ENCODE measurements at regions not wholly inside any gene's neighbourhood (a gene's known extent, or its start where the extent isn't known, plus 50 kb on each side); places are given as distances from the start of the nearest gene placed in this dataset.
"Not testable (repeated sequence)": the region's sequence is repeated elsewhere in the genome, so short reads cannot be mapped to it uniquely, and the experiment has no call there.

DNA sequence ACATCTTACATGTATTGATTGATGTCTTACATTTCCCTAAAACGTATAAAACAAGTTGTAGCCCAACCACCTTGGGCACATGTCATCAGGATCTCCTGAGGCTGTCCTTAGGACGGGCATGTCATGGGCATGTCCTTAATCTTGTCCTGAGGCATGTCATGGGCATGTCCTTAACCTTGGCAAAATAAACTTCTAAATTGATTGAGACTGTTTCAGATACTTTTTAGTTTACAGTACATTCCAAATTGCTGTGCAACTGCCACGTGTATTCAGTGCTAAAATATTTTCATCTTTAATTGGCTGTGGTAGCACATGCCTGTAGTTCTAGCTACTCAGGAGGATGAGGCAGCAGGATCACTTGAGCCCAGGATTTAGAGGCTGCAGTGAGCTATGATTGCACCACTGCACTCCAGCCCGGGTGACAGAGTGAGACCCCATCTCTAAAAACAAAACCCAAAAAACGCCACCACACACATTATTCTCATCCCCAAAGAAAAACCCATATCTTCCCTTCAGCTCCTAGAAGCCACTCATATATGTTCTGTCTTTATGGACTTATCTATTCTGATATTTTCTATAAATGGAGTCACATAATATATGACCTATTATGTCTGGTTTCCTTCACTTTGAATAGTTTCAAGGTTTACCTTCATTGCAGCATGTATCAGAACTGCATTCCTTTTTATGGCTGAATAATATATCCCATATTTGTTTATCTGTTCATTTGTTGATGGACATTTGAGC lies 96.0 kb upstream of the BTG3 start:
- H3K4me3 ChIP-seq (ENCODE audit: low read depth, low read length) = no peak overlapping the region
- TF ChIP-seq, protein P1, sequence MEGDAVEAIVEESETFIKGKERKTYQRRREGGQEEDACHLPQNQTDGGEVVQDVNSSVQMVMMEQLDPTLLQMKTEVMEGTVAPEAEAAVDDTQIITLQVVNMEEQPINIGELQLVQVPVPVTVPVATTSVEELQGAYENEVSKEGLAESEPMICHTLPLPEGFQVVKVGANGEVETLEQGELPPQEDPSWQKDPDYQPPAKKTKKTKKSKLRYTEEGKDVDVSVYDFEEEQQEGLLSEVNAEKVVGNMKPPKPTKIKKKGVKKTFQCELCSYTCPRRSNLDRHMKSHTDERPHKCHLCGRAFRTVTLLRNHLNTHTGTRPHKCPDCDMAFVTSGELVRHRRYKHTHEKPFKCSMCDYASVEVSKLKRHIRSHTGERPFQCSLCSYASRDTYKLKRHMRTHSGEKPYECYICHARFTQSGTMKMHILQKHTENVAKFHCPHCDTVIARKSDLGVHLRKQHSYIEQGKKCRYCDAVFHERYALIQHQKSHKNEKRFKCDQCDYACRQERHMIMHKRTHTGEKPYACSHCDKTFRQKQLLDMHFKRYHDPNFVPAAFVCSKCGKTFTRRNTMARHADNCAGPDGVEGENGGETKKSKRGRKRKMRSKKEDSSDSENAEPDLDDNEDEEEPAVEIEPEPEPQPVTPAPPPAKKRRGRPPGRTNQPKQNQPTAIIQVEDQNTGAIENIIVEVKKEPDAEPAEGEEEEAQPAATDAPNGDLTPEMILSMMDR (IDR thresholded peaks at IDR 0.05; ENCODE audit: insufficient read depth, low read depth, low read length) = no peak
- DNase-seq (ENCODE audit: low read depth) = no peak

DNA sequence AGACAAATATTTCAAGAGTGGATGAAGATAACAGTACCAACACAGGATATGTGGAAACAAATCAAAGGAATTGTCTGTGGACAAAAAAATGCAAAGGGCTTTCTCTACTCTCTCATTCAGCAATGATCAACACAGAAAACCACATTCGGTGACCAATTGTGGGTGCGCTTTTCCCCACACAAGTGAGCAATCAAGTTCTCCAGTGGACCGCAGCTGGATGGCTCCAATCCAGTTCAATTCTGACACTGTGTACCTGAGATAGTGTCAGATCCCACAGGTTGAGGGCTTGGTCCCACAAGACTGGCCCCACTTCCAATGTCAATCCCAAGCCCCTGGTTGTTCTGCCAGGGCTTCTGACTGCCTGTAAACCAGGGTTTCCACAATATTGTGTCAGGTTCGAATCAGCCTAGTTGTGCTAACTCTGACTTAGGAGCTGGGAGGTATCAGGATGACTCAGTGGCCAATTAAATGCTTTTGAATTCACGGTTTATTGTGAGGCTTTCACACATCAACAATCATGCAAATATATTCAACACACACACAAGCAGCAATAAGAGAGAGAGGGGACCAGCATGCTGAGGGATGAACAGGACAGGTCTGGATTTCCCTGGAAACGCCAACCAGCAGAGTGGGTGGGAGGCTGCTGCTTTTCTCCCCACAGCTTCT lies 87.0 kb upstream of the BTG3 start:
- TF ChIP-seq, protein P1 (IDR thresholded peaks at IDR 0.05; ENCODE audit: insufficient read depth, low read depth, low read length) = no peak
- no peak for DNase-seq (ENCODE audit: low read depth)
- no peak overlapping the region for H3K4me3 ChIP-seq (ENCODE audit: low read depth, low read length)

DNA sequence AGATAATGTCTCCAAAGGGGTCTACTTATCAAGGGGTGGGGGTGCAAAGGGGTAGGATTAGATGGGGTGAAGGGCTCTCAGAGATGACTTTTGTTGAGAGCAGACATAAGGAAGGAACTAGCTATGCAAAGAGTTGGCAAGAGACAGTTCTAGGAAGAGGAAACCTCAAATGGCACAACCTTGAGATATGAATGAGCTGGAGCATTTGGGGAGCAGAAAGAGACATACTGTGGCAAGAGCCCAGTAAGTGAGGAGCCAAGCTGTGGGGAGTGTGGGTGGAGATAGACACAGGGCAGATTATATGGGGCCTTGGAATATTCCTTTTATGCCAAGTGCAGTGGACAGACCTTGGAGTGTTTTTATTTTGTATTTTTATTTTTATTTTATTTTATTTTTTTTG lies 84.8 kb upstream of the BTG3 start:
- no peak for DNase-seq (ENCODE audit: low read depth)
- no peak overlapping the region for H3K4me3 ChIP-seq (ENCODE audit: low read depth, low read length)
- TF ChIP-seq, protein P1 (IDR thresholded peaks at IDR 0.05; ENCODE audit: insufficient read depth, low read depth, low read length) = no peak

DNA sequence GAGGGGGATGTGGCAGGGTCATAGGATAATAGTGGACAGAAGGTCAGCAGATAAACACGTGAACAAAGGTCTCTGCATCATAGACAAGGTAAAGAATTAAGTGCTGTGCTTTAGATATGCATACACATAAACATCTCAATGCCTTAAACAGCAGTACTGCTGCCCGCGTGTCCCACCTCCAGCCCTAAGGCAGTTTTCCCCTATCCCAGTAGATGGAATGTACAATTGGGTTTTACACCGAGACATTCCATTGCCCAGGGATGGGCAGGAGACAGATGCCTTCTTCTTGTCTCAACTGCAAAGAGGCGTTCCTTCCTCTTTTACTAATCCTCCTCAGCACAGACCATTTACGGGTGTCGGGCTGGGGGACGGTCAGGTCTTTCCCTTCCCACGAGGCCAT lies 81.7 kb upstream of the BTG3 start:
- not testable (repeated sequence) for H3K4me3 ChIP-seq (ENCODE audit: low read depth, low read length); DNase-seq (ENCODE audit: low read depth)

DNA sequence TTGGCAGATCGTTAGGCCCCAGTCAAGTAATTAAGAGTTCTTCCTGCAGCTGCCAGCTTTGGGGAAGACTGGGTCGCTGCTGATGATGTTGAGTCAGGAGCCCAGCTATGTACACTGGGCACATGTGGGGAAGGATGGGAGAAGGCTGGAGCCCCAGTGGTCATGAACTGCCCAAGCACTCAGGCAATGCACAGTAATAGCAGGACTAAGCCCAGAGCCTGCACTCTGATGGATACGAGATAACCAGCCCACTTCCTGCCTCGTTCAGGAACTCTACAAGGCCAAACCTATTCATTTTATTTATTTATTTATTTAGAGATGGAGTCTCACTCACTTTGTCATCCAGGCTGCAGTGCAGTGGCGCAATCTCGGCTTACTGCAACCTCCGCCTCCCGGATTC lies 81.1 kb upstream of the BTG3 start:
- TF ChIP-seq, protein P1 (IDR thresholded peaks at IDR 0.05; ENCODE audit: insufficient read depth, low read depth, low read length) = no peak
- H3K4me3 ChIP-seq (ENCODE audit: low read depth, low read length) = no peak overlapping the region
- DNase-seq (ENCODE audit: low read depth) = no peak

DNA sequence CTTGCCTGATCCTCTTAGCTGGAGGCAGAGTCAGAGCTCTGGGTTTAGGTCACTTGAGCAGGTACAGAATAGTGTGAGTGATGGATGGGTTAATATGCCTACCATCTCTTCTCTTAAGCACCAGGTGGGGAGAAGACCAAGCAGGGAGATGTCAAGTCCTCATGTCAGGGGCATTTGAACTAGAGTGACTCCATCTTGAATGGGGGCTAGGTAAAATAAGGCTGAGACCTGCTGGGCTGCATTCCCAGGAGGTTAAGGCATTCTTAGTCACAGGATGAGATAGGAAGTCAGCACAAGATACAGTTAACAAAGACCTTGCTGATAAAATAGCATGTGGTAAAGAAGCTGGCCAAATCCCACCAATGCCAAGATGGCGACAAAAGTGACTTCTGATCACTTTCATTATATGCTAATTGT lies 77.4 kb upstream of the BTG3 start:
- H3K4me3 ChIP-seq (ENCODE audit: low read depth, low read length) = no peak overlapping the region
- TF ChIP-seq, protein P1 (IDR thresholded peaks at IDR 0.05; ENCODE audit: insufficient read depth, low read depth, low read length) = no peak
- DNase-seq (ENCODE audit: low read depth) = no peak

DNA sequence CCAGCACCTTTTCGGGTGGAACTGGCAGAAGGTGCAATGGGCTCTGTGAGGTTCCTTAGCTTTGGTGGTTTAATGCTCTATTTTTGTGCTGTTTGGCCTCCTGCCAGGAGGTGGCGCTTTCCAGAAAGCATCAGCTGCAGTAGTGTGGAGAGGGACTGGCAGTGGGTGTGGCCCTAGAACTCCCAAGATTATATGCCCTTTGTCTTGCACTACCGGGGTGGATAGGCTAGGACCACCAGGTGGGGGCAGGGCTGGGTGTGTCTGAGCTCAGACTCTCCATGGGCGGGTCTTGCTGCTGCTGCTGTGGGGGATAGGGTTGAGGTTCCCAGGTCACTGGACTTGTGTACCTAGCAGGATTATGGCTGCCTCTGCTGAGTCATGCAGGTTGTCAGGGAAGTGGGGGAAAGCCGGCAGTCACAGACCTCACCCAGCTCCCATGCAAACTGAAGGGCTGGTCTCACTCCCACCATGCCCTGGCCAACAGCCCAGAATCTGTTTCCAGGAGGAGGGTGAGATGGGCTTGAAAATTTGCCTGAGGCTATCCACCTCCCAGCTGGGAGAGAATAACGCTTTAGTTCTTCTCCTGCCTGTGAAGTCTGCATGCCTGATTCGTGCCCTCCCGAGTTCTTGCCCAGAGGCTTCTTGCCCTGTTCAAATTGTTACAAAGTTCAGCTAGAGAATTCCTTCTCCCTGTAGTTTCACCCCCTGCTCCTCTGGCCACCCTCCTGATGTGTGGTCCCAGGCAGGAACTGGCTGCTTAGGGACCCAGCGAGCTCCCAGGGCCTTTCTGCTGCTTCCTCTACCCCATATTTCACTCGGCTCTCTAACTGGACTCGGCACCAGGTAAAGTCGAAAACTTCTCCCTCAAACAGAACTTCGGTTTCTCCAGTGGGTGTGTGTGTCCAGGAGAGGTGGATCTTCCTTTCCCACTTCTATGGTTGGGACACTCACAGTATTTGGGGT lies 76.5 kb upstream of the BTG3 start:
- no peak overlapping the region for H3K4me3 ChIP-seq (ENCODE audit: low read depth, low read length)
- peak; percentile 45 for DNase-seq (ENCODE audit: low read depth)

More for the DNA sequence above, 76.5 kb upstream of the BTG3 start:
- TF ChIP-seq, protein P1 (IDR thresholded peaks at IDR 0.05; ENCODE audit: insufficient read depth, low read depth, low read length) = no peak
